ENCODE measurements at regions not wholly inside any gene's neighbourhood (a gene's known extent, or its start where the extent isn't known, plus 50 kb on each side); places are given as distances from the start of the nearest gene placed in this dataset.
"Not testable (repeated sequence)": the region's sequence is repeated elsewhere in the genome, so short reads cannot be mapped to it uniquely, and the experiment has no call there.

DNA sequence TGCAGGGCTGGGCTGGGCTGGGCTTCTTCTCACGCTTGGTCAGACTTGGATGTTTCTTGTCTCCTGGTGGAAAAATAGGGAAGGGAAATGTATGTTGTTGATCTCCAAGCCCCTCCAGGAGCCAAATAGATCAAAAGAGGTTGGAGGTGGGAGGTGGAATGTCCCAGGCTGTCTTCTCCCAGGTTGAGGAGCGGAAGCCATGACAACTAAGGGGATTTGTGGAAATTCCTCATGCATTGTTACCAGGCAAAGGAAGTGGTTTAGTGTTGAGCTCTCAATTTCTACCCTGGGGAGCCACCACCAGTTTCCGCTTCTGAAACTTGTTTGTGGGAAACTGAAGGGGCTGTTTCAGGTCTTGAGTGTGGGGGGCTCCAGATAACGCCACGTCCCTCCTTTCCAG is 79.0 kb downstream of the SPRY4 start:
- TF ChIP-seq, protein P1, sequence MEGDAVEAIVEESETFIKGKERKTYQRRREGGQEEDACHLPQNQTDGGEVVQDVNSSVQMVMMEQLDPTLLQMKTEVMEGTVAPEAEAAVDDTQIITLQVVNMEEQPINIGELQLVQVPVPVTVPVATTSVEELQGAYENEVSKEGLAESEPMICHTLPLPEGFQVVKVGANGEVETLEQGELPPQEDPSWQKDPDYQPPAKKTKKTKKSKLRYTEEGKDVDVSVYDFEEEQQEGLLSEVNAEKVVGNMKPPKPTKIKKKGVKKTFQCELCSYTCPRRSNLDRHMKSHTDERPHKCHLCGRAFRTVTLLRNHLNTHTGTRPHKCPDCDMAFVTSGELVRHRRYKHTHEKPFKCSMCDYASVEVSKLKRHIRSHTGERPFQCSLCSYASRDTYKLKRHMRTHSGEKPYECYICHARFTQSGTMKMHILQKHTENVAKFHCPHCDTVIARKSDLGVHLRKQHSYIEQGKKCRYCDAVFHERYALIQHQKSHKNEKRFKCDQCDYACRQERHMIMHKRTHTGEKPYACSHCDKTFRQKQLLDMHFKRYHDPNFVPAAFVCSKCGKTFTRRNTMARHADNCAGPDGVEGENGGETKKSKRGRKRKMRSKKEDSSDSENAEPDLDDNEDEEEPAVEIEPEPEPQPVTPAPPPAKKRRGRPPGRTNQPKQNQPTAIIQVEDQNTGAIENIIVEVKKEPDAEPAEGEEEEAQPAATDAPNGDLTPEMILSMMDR (conservative IDR thresholded peaks at IDR 0.05), result no peak
- TF ChIP-seq ZFX (IDR thresholded peaks at IDR 0.05), result no peak
- H3K27ac ChIP-seq, result no peak overlapping the region

DNA sequence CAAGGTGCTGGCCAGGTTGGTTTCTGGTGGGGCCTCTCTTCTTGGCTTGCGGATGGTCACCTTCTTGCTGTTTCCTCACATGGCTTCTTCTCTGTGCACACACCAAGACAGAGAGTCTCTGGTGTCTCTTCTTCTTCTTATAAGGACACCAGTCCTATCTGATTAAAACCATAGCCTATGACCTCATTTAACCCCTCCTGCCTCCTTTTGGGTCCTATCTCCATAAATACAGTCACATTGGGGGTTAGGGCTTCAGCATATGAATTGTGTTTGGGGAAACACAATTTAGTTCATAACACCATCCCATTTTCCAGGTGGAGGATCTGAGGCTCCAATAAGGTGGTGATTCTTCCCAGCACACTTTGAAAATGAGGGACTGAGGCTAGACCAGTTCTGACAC is 80.4 kb downstream of the SPRY4 start:
- TF ChIP-seq, protein P1 (conservative IDR thresholded peaks at IDR 0.05), result no peak
- no peak for TF ChIP-seq ZFX (IDR thresholded peaks at IDR 0.05)
- H3K27ac ChIP-seq, result no peak overlapping the region

DNA sequence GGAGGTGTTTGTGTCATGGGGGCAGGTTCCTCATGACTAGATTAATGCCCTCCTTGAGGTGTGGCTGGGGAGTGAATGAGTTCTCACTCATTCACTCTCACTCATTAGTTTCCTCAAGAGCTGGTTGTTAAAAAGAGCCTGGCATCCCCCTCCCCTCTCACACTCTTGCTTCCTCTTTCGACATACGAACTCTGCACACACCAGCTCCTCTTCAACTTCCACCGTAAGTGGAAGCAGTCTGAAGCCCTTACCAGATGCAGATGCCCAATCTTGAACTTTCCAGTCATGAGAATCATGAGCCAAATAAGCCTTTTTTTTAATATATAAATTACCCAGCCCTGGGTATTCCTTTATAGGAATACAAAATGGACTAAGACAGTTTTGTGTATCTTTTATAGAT is 82.5 kb downstream of the SPRY4 start:
- TF ChIP-seq, protein P1 (conservative IDR thresholded peaks at IDR 0.05), result no peak
- no peak for TF ChIP-seq ZFX (IDR thresholded peaks at IDR 0.05)
- no peak overlapping the region for H3K27ac ChIP-seq

DNA sequence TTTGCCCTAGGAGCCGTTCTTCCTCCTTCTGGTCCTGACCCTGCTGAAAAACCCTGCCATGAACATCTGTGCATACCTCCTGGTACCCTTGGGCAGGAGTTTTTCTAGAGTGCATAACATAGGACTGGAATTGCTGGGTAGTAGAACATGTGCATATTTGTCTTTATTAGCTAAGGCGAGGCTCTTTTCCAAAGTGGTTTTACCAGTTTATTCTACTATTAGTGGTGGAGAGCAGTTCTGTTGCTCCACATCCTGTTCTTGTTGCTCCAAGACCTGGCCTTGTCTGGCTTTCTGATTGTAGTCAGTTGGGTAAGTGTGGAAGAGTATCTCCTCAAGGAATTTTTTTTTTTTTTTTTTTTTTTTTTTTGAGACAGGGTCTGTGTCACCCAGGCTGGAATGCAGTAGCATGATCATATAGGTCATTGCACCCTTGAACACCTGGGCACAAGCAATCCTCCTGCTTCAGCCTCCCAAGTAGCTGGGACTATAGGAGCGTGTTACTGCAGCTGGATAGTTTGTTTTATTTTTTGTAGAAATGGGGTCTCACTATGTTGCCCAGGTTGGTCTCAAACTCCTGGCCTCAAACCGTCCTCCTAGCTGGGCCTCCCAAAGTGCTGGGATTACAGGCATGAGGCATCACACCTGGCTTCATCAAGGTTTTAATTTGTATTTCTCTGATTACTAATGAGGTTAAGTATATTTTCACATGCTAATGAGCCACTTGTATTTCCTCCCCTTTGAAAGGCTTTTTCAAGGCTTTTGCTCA is 85.2 kb downstream of the SPRY4 start:
- H3K27ac ChIP-seq, result no peak overlapping the region; the same call in 1 of the 2 replicates
- TF ChIP-seq ZFX (IDR thresholded peaks at IDR 0.05), result no peak
- TF ChIP-seq, protein P1 (conservative IDR thresholded peaks at IDR 0.05), result no peak

DNA sequence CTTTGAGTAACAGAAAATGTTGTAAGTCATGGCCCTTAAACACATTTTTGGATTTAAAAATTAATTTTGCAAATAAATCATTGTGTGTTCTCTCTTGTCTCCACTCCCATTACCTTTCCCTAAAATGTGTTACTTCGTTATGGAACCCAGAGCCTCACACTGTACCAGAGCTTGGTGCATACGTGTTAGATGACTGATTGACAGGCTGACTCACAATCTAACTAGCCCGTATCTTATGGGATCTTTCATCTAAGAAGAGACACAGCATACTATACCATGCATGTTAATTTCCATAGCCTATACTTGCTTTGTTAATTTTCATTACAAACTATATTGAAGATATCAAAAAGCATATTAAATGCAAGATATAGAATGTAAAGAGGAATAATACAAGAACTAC is 87.1 kb downstream of the SPRY4 start:
- TF ChIP-seq ZFX (IDR thresholded peaks at IDR 0.05), result no peak
- TF ChIP-seq, protein P1 (conservative IDR thresholded peaks at IDR 0.05), result no peak

DNA sequence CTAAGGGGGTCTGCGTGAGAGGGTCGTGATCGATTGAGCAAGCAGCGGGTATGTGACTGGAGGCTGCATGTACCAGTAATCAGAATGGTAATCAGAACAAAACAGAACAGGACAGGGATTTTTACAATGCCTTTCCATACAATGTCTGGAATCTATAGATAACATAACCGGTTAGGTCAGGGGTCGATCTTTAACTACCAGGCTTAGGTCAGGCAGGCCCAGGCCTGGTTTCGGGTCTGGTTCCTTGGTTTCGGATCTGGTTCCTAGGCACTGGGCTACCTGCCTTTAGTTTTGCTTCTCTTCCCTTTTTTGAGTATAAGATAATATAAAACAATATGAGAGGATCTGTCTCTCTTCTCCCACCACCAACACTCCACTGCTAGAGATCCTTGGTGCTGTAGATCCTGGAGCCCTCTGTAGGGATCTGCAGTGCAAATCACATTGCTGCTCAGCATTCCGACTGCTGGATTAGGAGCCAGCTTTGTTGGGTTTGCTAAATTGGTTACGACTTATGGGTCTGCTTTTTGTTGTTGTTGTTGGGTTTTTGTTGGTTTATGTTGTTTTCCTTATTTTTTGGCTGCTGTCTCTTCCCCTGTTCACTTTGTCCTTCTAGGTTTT is 88.0 kb downstream of the SPRY4 start:
- H3K27ac ChIP-seq, result not testable (repeated sequence)

More for the DNA sequence above, 87.1 kb downstream of the SPRY4 start:
- H3K27ac ChIP-seq, result no peak overlapping the region

DNA sequence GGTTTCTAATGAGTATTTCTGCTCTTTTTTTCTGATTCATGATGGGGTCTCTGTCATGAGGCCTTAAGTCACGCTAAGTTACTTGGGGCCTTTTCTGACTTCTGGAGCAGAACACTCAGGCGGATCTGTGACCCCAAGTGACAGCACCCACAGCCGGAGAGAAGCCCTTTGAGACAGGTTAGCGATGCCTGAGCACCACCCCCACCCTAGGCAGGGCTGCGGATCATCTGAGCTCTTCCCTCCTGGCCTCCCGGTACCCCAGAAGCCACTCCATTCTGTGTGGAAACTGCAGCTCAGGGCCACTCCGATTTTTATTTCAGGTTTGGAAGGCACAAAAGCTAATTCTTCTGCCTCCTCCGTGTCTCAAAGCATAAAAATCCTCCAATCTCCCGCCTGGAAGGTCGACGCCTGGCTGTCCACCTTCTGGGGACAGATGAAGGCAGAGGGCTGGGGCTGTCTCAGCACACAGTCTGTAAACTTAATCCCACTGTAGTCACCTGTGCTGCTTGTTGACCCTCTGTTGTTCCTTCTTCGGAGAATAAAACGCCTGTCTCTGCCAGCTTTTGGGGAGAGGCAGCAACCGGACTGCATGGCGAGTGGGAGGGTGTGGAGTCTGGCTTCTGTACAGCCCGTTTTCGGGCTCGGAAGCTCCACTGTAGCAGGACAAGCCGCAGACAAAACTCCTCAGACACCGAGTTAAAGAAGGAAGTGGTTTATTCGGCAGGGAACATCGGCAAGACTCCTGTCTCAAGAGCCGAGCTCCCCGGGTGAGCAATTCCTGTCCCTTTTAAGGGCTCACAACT is 88.8 kb downstream of the SPRY4 start:
- no peak overlapping the region for H3K27ac ChIP-seq
- TF ChIP-seq, protein P1 (conservative IDR thresholded peaks at IDR 0.05), result no peak
- TF ChIP-seq ZFX (IDR thresholded peaks at IDR 0.05), result no peak
